Globus pallidus (tissue), 1 donor: ENCODE measurements at regions not wholly inside any gene's neighbourhood (a gene's known extent, or its start where the extent isn't known, plus 50 kb on each side); places are given as distances from the start of the nearest gene placed in this dataset.
"Not testable (repeated sequence)": the region's sequence is repeated elsewhere in the genome, so short reads cannot be mapped to it uniquely, and the experiment has no call there.

Source experiments
- DNase-seq: peaks from one replicate; pipeline ENCODE4 v3.0.0-alpha.2; 2015; ENCODE audit warnings: low spot score

- no peak for DNase-seq
Observed at GRCh38 chr2:19100570-19100969, 257.9 kb downstream of the OSR1 start.

- DNase-seq, result no peak
Observed at GRCh38 chr2:19099181-19099580, 259.2 kb downstream of the OSR1 start.

DNA sequence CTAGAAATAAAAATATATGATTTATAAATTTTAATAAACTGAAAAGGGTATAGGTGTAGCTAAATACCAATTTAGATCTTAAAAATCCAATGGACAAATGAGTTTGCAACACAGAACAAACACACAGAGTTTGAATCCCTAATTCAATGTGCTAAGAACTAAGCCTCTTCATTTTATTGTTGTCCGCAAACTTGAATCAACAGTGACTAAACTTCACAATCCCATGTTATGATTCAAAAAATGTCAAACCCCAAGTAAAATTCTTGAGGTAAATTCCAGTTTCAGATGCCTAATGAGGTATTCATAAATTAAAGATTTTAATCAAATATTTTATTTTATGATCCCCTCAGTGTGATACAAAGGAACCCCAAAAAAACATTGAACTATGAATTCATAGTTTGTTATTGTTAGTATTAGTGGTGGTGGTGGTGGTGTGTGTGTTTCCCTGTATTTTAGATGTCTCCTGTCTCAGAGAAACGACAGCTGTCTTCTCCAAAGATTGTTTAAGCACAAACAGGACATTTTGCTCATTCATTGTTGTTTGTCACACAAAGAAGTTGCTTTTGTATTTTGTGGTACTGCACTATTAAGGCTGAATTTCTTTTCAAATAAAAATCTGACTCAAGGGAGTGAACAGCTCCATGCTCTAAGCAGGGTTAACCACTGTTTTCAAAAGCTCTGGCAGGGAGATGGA lies 259.8 kb downstream of the OSR1 start:
- no peak for DNase-seq

GRCh38 chr2:19089476-19089875 lies 268.9 kb downstream of the OSR1 start:
- not testable (repeated sequence) for DNase-seq

DNA sequence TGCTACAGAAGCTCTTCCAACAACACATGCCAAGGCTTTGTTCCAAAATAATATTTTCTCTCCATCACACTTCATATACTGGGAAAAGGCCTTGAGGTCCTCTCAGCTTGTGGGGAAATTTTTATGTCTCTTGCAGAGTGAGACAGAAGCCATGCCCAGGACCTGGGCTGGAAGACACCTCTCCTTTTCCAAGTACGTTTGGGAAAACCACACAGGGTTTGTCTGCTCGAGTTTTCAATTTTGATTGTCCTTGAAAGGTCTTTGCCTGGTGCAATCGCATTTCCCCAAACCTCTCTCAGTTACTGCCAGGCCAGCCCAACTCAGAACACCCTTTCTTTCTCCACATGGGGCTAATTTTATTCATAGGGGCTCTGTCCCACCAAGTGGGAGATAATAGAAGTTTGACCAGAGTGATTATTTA lies 272.2 kb downstream of the OSR1 start:
- no peak for DNase-seq

DNA sequence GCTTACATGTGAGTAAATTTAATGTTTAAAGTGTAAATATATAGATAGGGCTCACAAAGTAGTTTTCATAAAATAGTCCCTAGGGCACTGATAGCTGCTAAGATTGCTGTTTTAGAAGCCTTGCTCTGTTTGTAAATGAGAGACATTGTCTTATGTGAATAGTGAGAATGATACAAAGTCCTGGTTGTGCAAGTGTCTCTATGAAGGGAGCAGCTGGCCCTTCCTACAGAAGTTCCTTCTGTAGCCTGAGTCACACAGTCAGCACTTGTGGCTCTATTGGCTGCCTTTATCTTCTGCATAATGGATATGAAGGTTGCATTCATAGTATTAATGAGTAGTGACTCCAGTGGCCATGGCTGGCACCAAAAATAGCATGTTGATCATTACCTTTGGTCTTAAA lies 279.7 kb downstream of the OSR1 start:
- DNase-seq, result peak; percentile 74

DNA sequence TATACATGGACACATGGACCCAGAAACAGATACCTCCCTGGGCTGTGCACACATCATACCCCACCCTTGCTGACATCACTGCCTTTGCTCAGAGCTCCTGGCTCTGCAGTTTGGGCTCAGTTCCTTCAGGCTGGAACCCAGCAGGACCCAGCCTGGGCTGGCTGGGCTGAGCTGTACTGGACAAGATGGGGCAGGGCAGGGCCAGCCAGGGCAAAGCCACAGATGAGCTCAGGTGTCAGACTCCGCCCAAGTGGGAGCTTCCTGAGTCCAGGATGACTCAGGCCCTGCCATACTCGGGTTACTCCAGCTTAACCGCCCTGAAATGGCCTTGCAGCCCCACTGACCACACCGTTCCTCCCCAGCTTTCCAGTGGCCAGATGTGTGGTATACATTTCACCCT lies 284.9 kb downstream of the OSR1 start:
- DNase-seq, result no peak

GRCh38 chr2:19072161-19072560 lies 286.3 kb downstream of the OSR1 start:
- no peak for DNase-seq

DNA sequence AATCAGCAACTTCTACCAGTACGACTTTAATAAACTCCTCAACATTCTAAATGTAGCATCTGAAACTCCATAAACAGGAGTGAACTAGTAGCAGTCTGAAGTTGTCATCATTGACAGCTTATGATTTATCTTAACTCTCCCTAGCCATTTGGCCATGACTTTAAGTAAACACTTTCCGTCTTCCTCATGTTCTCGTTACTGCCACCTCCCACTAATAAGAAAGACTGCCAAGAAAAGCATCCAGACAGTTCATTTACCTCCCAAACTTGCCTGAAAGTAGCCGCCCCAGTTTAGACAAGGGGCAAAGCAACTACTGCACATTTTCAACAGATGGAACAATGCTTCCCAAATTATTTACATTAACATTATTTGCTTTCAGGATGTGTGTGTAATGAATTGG lies 287.5 kb downstream of the OSR1 start:
- DNase-seq, result no peak

- no peak for DNase-seq
Observed at GRCh38 chr2:19068206-19068605, 290.2 kb downstream of the OSR1 start.

GRCh38 chr2:19062370-19062769 lies 296.1 kb downstream of the OSR1 start:
- DNase-seq, result no peak

GRCh38 chr2:19059076-19059475 lies 299.3 kb downstream of the OSR1 start:
- no peak for DNase-seq

DNA sequence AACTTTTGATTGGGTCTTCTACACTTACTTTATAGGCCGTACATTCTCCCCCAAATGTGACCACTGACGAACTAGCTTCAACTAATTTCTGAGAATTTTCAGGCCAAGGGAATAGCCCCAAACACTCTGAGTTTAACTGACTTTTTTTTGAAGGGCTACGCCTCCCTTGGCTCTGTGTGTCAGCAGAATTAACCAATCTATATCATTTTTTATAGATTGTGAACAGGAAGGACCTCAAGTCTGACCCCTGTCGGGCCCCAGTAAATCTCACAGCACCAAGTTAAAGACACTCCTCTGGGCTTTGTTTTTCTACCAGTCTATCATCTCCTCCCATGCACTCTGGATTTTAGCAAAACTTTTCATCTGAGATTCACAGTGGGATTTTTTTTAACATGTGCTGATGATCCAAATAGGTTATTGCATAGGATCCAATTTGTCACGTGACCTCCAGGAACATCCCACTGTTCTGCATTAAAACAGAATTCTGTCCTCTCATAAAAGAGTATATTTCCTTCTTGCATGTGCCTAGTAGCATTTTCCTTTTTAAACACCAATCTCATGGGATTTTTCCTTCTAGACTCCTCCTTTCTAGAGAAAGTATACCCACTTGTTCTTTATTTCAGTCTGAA lies 307.1 kb downstream of the OSR1 start:
- DNase-seq, result no peak

DNA sequence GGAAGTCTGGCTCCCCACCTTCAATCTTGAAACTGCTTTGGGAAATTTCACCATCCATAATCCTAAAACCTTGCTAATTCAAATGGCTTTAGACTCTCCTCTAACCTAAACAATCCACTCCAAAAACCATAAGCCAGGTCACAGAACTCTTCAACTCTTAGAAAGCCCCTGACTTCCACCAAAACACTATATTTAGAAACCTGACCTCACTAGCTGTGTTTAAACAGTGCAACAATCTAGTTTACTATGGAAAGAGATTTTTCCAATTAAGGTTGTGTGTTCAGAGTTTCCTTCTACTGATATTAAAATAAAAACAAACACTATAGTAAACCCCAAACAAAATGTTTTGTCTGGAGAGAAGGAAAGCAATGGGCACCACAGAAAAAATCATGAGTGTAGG lies 308.1 kb downstream of the OSR1 start:
- DNase-seq, result no peak

- no peak for DNase-seq
Observed at GRCh38 chr2:19048593-19049266, 309.7 kb downstream of the OSR1 start.

DNA sequence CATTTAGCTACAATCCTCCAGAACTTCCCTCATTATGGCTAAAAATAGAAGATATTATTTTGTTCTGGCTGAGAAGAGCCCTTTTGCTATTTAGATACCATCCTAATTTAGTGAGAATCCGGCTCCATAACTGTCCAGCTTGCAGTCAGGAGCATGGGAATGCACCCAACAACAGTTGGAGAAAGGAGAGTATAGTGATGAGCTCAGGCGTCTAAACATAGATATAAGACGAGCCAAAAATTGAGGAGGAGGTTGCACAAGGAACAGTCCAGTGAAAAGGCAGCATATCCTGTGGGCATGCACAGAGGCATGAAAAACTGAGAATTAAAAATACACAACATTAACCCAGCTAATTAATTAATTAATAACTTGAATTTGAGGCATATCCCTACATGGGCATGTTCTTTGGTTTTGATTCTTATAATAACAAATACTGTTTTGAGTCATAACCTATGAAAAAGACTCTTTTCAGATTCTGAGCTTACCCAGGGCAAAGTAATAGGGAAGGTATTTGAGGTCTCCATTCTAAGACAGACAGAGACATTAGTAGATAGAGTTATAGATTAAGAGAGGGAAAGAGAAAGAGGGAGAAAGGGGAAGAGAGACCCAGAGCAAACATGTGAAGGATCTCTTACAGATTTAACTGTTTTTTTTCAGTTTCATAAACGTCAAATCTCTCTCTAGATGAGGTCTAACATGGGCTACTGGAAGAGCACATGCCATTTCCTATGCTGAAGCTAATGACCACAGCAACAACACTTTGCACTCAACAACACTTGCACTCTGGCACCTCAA lies 311.2 kb downstream of the OSR1 start:
- DNase-seq, result no peak

DNA sequence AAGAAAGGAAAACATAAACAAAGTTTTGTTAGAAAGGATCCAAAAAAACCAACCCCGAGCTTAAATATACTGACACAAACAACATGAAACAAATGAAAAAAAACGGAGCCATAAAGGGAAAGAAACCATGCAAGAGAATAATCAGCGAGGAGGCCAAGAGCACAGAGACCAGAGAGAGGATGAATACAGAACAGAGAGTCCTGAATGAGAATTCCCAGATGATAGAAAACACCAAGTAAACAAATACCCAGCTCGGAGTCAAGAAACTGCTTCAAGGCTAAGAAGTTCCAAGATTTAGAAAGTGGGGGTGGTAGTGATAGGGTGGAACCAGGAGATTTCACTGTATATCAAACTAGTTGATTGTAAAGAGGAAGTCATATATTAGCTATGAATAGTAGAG lies 313.3 kb downstream of the OSR1 start:
- no peak for DNase-seq

- DNase-seq, result no peak
Observed at GRCh38 chr2:19043893-19044292, 314.5 kb downstream of the OSR1 start.

- DNase-seq, result no peak
Observed at GRCh38 chr2:19041434-19042041, 316.9 kb downstream of the OSR1 start.

GRCh38 chr2:19038071-19039015 lies 320.1 kb downstream of the OSR1 start:
- DNase-seq, result no peak

GRCh38 chr2:19036091-19036490 lies 322.3 kb downstream of the OSR1 start:
- no peak for DNase-seq
